Suprapubic skin (tissue), 4 donors: ENCODE measurements at regions not wholly inside any gene's neighbourhood (a gene's known extent, or its start where the extent isn't known, plus 50 kb on each side); places are given as distances from the start of the nearest gene placed in this dataset.

ENCODE experiments used
- DNase-seq, 2 donors: peaks; one replicate each; pipeline ENCODE4 v3.0.0-alpha.2; 2019; ENCODE audit warnings: low spot score in 2 of 2
- H3K27ac ChIP-seq: fragments of 200-600 bp; sonication (generic); one replicate; pipeline ENCODE4 v1.5.1; 2019
- H3K27me3 ChIP-seq: fragments of 200-600 bp; sonication (generic); one replicate; pipeline ENCODE4 v1.5.1; 2019
- H3K36me3 ChIP-seq: fragments of 200-600 bp; sonication (generic); one replicate; pipeline ENCODE4 v1.5.1; 2019
- H3K4me1 ChIP-seq: fragments of 200-600 bp; sonication (generic); one replicate; pipeline ENCODE4 v1.5.1; 2019
- H3K4me3 ChIP-seq: fragments of 200-600 bp; sonication (generic); one replicate; pipeline ENCODE4 v1.5.1; 2019; ENCODE audit warnings: mild to moderate bottlenecking
- H3K9me3 ChIP-seq: fragments of 200-600 bp; sonication (generic); one replicate; pipeline ENCODE4 v1.5.1; 2019
- CTCF ChIP-seq, 2 donors: fragments of 200-600 bp in 1 of 2; fragments of 450-650 bp in 1 of 2; sonication (generic) in 1 of 2; IDR thresholded peaks; one replicate each; pipeline ENCODE4 v1.5.1; 2016 to 2019; ENCODE audit warnings: antibody characterized with exemption in 2 of 2, mild to moderate bottlenecking in 1 of 2, moderate library complexity in 1 of 2
- EP300 ChIP-seq: sonication (generic); formaldehyde crosslinking; IDR thresholded peaks from one replicate; pipeline ENCODE4 v1.6.1; 2017; ENCODE audit warnings: antibody characterized with exemption
- POLR2A ChIP-seq, 2 donors: fragments of 450-650 bp; IDR thresholded peaks; one replicate each; pipeline ENCODE4 v1.6.1; 2017; ENCODE audit warnings: antibody characterized with exemption in 2 of 2, mild to moderate bottlenecking in 2 of 2, moderate library complexity in 2 of 2
- POLR2AphosphoS5 ChIP-seq, 3 donors: sonication (generic); formaldehyde crosslinking; IDR thresholded peaks; one replicate each; pipeline ENCODE4 v1.6.1; 2017; ENCODE audit warnings: antibody characterized with exemption in 3 of 3
- WGBS: methylation state at CpG from one replicate; pipeline ENCODE4 v1.1.5; 2018; 5-methylcytosine and 5-hydroxymethylcytosine counted together

GRCh38 chr13:109483284-109483683, 303.1 kb downstream of the IRS2 start:
- no peak overlapping the region for H3K4me3 ChIP-seq
- no peak overlapping the region for H3K27ac ChIP-seq
- DNase-seq: no peak
- TF ChIP-seq CTCF (IDR thresholded peaks at IDR 0.05): no peak
- TF ChIP-seq EP300: no peak
- no peaks in the 10 kb centered on the region for H3K36me3 ChIP-seq
- no peaks in the 10 kb centered on the region for H3K27me3 ChIP-seq
- H3K4me1 ChIP-seq: no peaks in the 10 kb centered on the region
- H3K9me3 ChIP-seq: no peaks in the 10 kb centered on the region
- WGBS: 49% methylated on average over 5 of the region's 5 CpGs

GRCh38 chr13:109481040-109481439, 305.3 kb downstream of the IRS2 start:
- no peaks in the 10 kb centered on the region for H3K9me3 ChIP-seq
- no peak for DNase-seq
- H3K27ac ChIP-seq: no peak overlapping the region
- H3K36me3 ChIP-seq: no peaks in the 10 kb centered on the region
- WGBS: 73% methylated on average over 7 of the region's 7 CpGs
- H3K4me1 ChIP-seq: no peaks in the 10 kb centered on the region
- TF ChIP-seq EP300: no peak
- TF ChIP-seq POLR2AphosphoS5 (IDR thresholded peaks at IDR 0.05): no peak
- no peak for TF ChIP-seq CTCF (IDR thresholded peaks at IDR 0.05)
- TF ChIP-seq POLR2A (IDR thresholded peaks at IDR 0.05): no peak
- H3K27me3 ChIP-seq: no peaks in the 10 kb centered on the region
- H3K4me3 ChIP-seq: no peak overlapping the region

- no peak for TF ChIP-seq CTCF (IDR thresholded peaks at IDR 0.05)
- no peak for TF ChIP-seq POLR2A (IDR thresholded peaks at IDR 0.05)
- TF ChIP-seq POLR2AphosphoS5 (IDR thresholded peaks at IDR 0.05): no peak
- no peak for TF ChIP-seq EP300
- no peak overlapping the region for H3K4me3 ChIP-seq
- WGBS: 69% methylated on average over 11 of the region's 11 CpGs
- no peak for DNase-seq
- no peaks in the 10 kb centered on the region for H3K27me3 ChIP-seq
- H3K4me1 ChIP-seq: no peaks in the 10 kb centered on the region
- H3K36me3 ChIP-seq: no peaks in the 10 kb centered on the region
- H3K9me3 ChIP-seq: no peaks in the 10 kb centered on the region
- H3K27ac ChIP-seq: no peak overlapping the region
Observed at GRCh38 chr13:109480011-109480955, 306.1 kb downstream of the IRS2 start.

- no peaks in the 10 kb centered on the region for H3K27me3 ChIP-seq
- no peaks in the 10 kb centered on the region for H3K4me1 ChIP-seq
- no peaks in the 10 kb centered on the region for H3K9me3 ChIP-seq
- no peak for DNase-seq
- TF ChIP-seq POLR2AphosphoS5 (IDR thresholded peaks at IDR 0.05) (no peak), CTCF (IDR thresholded peaks at IDR 0.05) (no peak), EP300 (no peak), POLR2A (IDR thresholded peaks at IDR 0.05) (no peak)
- H3K27ac ChIP-seq: no peak overlapping the region
- no peaks in the 10 kb centered on the region for H3K36me3 ChIP-seq
- WGBS: 94% methylated on average over 2 of the region's 2 CpGs
- H3K4me3 ChIP-seq: no peak overlapping the region
Observed at GRCh38 chr13:109479534-109479933, 306.8 kb downstream of the IRS2 start.

GRCh38 chr13:109476001-109476400, 310.4 kb downstream of the IRS2 start:
- no peaks in the 10 kb centered on the region for H3K27me3 ChIP-seq
- TF ChIP-seq POLR2A (IDR thresholded peaks at IDR 0.05) (no peak), EP300 (no peak), CTCF (IDR thresholded peaks at IDR 0.05) (no peak), POLR2AphosphoS5 (IDR thresholded peaks at IDR 0.05) (no peak)
- no peak for DNase-seq
- H3K36me3 ChIP-seq: no peaks in the 10 kb centered on the region
- H3K9me3 ChIP-seq: no peaks in the 10 kb centered on the region
- no peaks in the 10 kb centered on the region for H3K4me1 ChIP-seq
- H3K4me3 ChIP-seq: no peak overlapping the region
- H3K27ac ChIP-seq: no peak overlapping the region
- 96% methylated on average over 5 of the region's 5 CpGs for WGBS
